ENCODE measurements at regions not wholly inside any gene's neighbourhood (a gene's known extent, or its start where the extent isn't known, plus 50 kb on each side); places are given as distances from the start of the nearest gene placed in this dataset.

DNA sequence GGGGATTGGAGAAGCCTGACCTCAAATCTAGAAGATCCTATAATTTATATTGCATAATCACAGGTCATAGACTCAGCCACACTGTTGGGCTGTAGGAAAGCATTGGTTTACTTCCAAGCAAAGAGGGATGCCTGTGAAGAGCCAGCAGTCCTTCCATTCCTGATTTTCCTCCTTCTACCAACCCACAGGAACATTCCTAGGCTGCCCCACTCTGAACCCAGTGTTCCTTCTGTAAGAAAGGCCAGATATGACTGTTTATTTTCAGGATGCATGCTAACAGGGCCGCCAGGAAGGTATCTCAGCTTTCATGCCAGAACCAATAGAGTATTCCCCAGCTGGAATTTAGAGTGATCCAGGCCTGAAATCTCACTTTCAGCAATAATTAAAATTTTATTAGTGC lies 197.1 kb downstream of the ETS1 start:
- TF ChIP-seq, protein P1, sequence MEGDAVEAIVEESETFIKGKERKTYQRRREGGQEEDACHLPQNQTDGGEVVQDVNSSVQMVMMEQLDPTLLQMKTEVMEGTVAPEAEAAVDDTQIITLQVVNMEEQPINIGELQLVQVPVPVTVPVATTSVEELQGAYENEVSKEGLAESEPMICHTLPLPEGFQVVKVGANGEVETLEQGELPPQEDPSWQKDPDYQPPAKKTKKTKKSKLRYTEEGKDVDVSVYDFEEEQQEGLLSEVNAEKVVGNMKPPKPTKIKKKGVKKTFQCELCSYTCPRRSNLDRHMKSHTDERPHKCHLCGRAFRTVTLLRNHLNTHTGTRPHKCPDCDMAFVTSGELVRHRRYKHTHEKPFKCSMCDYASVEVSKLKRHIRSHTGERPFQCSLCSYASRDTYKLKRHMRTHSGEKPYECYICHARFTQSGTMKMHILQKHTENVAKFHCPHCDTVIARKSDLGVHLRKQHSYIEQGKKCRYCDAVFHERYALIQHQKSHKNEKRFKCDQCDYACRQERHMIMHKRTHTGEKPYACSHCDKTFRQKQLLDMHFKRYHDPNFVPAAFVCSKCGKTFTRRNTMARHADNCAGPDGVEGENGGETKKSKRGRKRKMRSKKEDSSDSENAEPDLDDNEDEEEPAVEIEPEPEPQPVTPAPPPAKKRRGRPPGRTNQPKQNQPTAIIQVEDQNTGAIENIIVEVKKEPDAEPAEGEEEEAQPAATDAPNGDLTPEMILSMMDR (conservative IDR thresholded peaks at IDR 0.05; ENCODE audit: low read length), result no peak
- TF ChIP-seq EZH2phosphoT487 (IDR thresholded peaks at IDR 0.05; ENCODE audit: borderline replicate concordance, low read depth, low read length), result no peak
